IMR-90 (cell line): ENCODE measurements at regions not wholly inside any gene's neighbourhood (a gene's known extent, or its start where the extent isn't known, plus 50 kb on each side); places are given as distances from the start of the nearest gene placed in this dataset.
A peak's percentile ranks its signal among the peaks of the same experiment; 100 is the strongest.

Source experiments
- ATAC-seq: fragments of 200-7000 bp; cut with Tn5 transposase; 2 replicates; pipeline ENCODE4 v1.9.1; 2020; ENCODE audit warnings: low read depth, mild to moderate bottlenecking, moderate library complexity
- BruUV-seq: library from RNA; stranded (reverse); fragments of 400-500 nt; replicated peaks from 2 replicates; lab custom pipeline; 2021; lab: Mats Ljungman, UMichigan
- CTCF ChIA-PET: fragments of 300-600 bp; formaldehyde crosslinking; extraction: SDS; loops from one replicate; lab custom pipeline; 2021; ENCODE audit warnings: antibody characterized with exemption; lab: Yijun Ruan, JAX
- POLR2A ChIA-PET: fragments of 300-600 bp; sonication (Branson Sonifier 250); formaldehyde crosslinking; loops from one replicate; lab custom pipeline; 2022; ENCODE audit warnings: antibody characterized with exemption; ENCODE audit not compliant: unreplicated experiment; lab: Charles Lee
- DNase-seq: peaks from one replicate; pipeline ENCODE4 v3.0.0; 2013
- H2AFZ ChIP-seq: replicated peaks from 2 replicates; pipeline ENCODE3; 2013; ENCODE audit warnings: low read length, mild to moderate bottlenecking; ENCODE audit not compliant: poor library complexity
- H2AK5ac ChIP-seq: 2 replicates; pipeline ENCODE4 v1.6.1; 2013; ENCODE audit warnings: low read depth, low read length, inconsistent platforms
- H2AK9ac ChIP-seq: replicated peaks from 2 replicates; pipeline ENCODE3; 2013; ENCODE audit warnings: mild to moderate bottlenecking, low read depth, low read length, moderate library complexity; ENCODE audit not compliant: poor library complexity
- H2BK120ac ChIP-seq: 2 replicates; pipeline ENCODE4 v1.6.1; 2013; ENCODE audit warnings: low read depth, low read length, inconsistent platforms
- H2BK15ac ChIP-seq: 3 replicates; pipeline ENCODE4 v1.6.1; 2013; ENCODE audit warnings: low read depth, low read length, inconsistent platforms
- H2BK20ac ChIP-seq: 2 replicates; pipeline ENCODE4 v1.6.1; 2013; ENCODE audit warnings: low read depth, mild to moderate bottlenecking, inconsistent platforms, low read length, moderate library complexity
- H2BK5ac ChIP-seq: 2 replicates; pipeline ENCODE4 v1.6.1; 2013; ENCODE audit warnings: mild to moderate bottlenecking, low read depth, low read length, inconsistent platforms; ENCODE audit not compliant: poor library complexity, severe bottlenecking
- H3K14ac ChIP-seq: replicated peaks from 2 replicates; pipeline ENCODE4 v1.6.1; 2013; ENCODE audit warnings: low read depth, low read length, inconsistent platforms
- H3K18ac ChIP-seq: 2 replicates; pipeline ENCODE4 v1.6.1; 2013; ENCODE audit warnings: low read depth, low read length, control low read depth
- H3K23ac ChIP-seq: 2 replicates; pipeline ENCODE4 v1.6.1; 2013; ENCODE audit warnings: low read depth, low read length, inconsistent platforms
- H3K27ac ChIP-seq: 2 replicates; pipeline ENCODE4 v1.5.1; 2013; ENCODE audit warnings: mild to moderate bottlenecking, control low read depth, low read length; ENCODE audit not compliant: insufficient read depth
- H3K27me3 ChIP-seq: 2 replicates; pipeline ENCODE4 v1.6.1; 2013; ENCODE audit warnings: low read length; ENCODE audit not compliant: control insufficient read depth, insufficient read depth
- H3K36me3 ChIP-seq: 2 replicates; pipeline ENCODE4 v1.6.1; 2013; ENCODE audit warnings: low read length, mixed read lengths; ENCODE audit not compliant: control insufficient read depth, insufficient read depth
- H3K4ac ChIP-seq: 2 replicates; pipeline ENCODE4 v1.6.1; 2013; ENCODE audit warnings: low read depth, low read length, inconsistent platforms
- H3K4me1 ChIP-seq: 2 replicates; pipeline ENCODE4 v1.6.1; 2013; ENCODE audit warnings: low read length, mixed read lengths; ENCODE audit not compliant: control insufficient read depth, insufficient read depth
- H3K4me2 ChIP-seq: 2 replicates; pipeline ENCODE4 v1.6.1; 2013; ENCODE audit warnings: low read depth, mild to moderate bottlenecking, control low read depth, low read length, moderate library complexity
- H3K4me3 ChIP-seq: 2 replicates; pipeline ENCODE4 v1.5.1; 2013; ENCODE audit warnings: low read depth, mild to moderate bottlenecking, control low read depth, low read length, moderate library complexity; ENCODE audit not compliant: insufficient read depth
- H3K56ac ChIP-seq: 2 replicates; pipeline ENCODE4 v1.6.1; 2013; ENCODE audit warnings: low read length, inconsistent platforms; ENCODE audit not compliant: insufficient read depth; ENCODE audit errors: extremely low read depth
- H3K79me1 ChIP-seq, 2 experiments: 2 replicates each; pipeline ENCODE4 v1.6.1; 2013; ENCODE audit warnings: low read length in 2 of 2, inconsistent platforms in 1 of 2, low read depth in 1 of 2
- H3K9ac ChIP-seq: 2 replicates; pipeline ENCODE4 v1.6.1; 2013; ENCODE audit warnings: low read depth, low read length, control low read depth
- H3K9me1 ChIP-seq: 2 replicates; pipeline ENCODE4 v1.6.1; 2013; ENCODE audit warnings: low read length, inconsistent platforms; ENCODE audit not compliant: insufficient read depth
- H3K9me3 ChIP-seq: 2 replicates; pipeline ENCODE4 v1.6.1; 2013; ENCODE audit warnings: low read length; ENCODE audit not compliant: control insufficient read depth, insufficient read depth
- H4K20me1 ChIP-seq: 2 replicates; pipeline ENCODE4 v1.6.1; 2013; ENCODE audit warnings: low read length, inconsistent platforms; ENCODE audit not compliant: insufficient read depth
- H4K5ac ChIP-seq: 2 replicates; pipeline ENCODE4 v1.6.1; 2013; ENCODE audit warnings: mild to moderate bottlenecking, low read depth, low read length, control low read depth
- H4K8ac ChIP-seq, 2 experiments: 2 replicates each; pipeline ENCODE4 v1.6.1; 2013; ENCODE audit warnings: low read depth in 2 of 2, low read length in 2 of 2, control low read depth in 1 of 2, inconsistent platforms in 1 of 2
- H4K91ac ChIP-seq: 2 replicates; pipeline ENCODE4 v1.6.1; 2013; ENCODE audit warnings: low read depth, low read length, inconsistent platforms; ENCODE audit not compliant: insufficient read depth
- MAFK ChIP-seq: IDR thresholded peaks from 2 replicates; pipeline ENCODE4 v1.6.1; 2012; ENCODE audit warnings: low read depth, low read length, improper control_type of control experiment
- POLR2A ChIP-seq: IDR thresholded peaks from 2 replicates; pipeline ENCODE4 v1.6.1; 2012; ENCODE audit warnings: mild to moderate bottlenecking, low read depth, low read length
- WGBS, 2 experiments: methylation state at CpG; one replicate each; pipeline versions ENCODE4 v1.1.5 to v1.1.7; 2013; ENCODE audit warnings: missing lambda C conversion rate in 2 of 2; ENCODE audit not compliant: insufficient read length in 1 of 2; ENCODE audit errors: extremely low coverage in 2 of 2; 5-methylcytosine and 5-hydroxymethylcytosine counted together
- dilution Hi-C: fragments of 300-500 bp; cut with HindIII; formaldehyde crosslinking; loops from one replicate; pipeline ENCODE4 v1.14.3; 2018; ENCODE audit warnings: low sequenced_read_pairs; ENCODE audit not compliant: unreplicated experiment
- in situ Hi-C: fragments of 300-500 bp; cut with MboI; formaldehyde crosslinking; loops from 3 replicates; pipeline ENCODE4 v1.14.3; 2019; ENCODE audit warnings: low sequenced_read_pairs, inconsistent platforms, mixed read lengths
- intact Hi-C: fragments of 100-400 bp; cut with micrococcal nuclease; formaldehyde crosslinking; loops from 2 replicates; pipeline ENCODE4 v1.10.0; 2022

DNA sequence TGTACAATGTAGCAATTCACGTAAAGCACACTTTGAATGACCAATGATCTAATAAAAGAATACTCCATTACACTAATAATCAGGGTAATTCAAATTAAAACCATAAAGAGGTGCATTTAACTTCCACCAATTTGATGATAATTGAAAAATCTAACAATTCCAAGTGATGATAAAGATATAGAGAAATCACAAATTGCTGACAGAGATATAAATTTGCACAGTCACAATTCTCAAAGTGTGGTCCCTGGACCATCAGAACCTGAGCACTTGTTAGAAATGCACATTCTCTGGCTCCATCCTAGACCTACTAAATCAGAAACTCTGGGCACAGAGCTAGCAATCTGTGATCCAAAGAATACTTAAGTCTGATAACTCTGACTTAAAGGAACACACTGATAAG is 165.8 kb upstream of the DCC start:
- dilution Hi-C loops: no loop called here
- no peak overlapping the region for H2BK120ac ChIP-seq
- H3K23ac ChIP-seq: no peak overlapping the region
- no peak for DNase-seq
- H4K8ac ChIP-seq: no peak overlapping the region
- peaks cover 4% of the 10 kb centered on the region for H3K9me3 ChIP-seq
- H3K4ac ChIP-seq: no peak overlapping the region
- no CpG with 5 or more reads among the region's 1 CpG for WGBS, 2 experiments
- H4K5ac ChIP-seq: no peak overlapping the region
- ChIA-PET POLR2A (no interaction called here), CTCF (no interaction called here)
- H3K9me1 ChIP-seq: no peaks in the 10 kb centered on the region
- no peak overlapping the region for H4K91ac ChIP-seq
- H3K9ac ChIP-seq: no peak overlapping the region
- H2BK5ac ChIP-seq: no peak overlapping the region
- no peak overlapping the region for H2AFZ ChIP-seq
- H3K27me3 ChIP-seq: no peaks in the 10 kb centered on the region
- no peak overlapping the region for H2AK9ac ChIP-seq
- H4K20me1 ChIP-seq: no peaks in the 10 kb centered on the region
- intact Hi-C loops: no loop called here
- in situ Hi-C loops: no loop called here
- TF ChIP-seq POLR2A (no peak), MAFK (peak; percentile 60)
- no peak overlapping the region for H2AK5ac ChIP-seq
- H3K56ac ChIP-seq: no peak overlapping the region
- H3K36me3 ChIP-seq: no peaks in the 10 kb centered on the region
- H3K4me3 ChIP-seq: no peak overlapping the region
- H2BK15ac ChIP-seq: no peak overlapping the region
- no peak overlapping the region for H3K18ac ChIP-seq
- no peaks in the 10 kb centered on the region for H3K79me1 ChIP-seq
- no peak overlapping the region for H3K14ac ChIP-seq
- no peaks in the 10 kb centered on the region for H3K4me1 ChIP-seq
- no peak overlapping the region for H3K27ac ChIP-seq
- no TSS peak for BruUV-seq
- H3K4me2 ChIP-seq: no peak overlapping the region
- H2BK20ac ChIP-seq: no peak overlapping the region
- no peak for ATAC-seq
